ENCODE measurements at regions not wholly inside any gene's neighbourhood (a gene's known extent, or its start where the extent isn't known, plus 50 kb on each side); places are given as distances from the start of the nearest gene placed in this dataset.

DNA sequence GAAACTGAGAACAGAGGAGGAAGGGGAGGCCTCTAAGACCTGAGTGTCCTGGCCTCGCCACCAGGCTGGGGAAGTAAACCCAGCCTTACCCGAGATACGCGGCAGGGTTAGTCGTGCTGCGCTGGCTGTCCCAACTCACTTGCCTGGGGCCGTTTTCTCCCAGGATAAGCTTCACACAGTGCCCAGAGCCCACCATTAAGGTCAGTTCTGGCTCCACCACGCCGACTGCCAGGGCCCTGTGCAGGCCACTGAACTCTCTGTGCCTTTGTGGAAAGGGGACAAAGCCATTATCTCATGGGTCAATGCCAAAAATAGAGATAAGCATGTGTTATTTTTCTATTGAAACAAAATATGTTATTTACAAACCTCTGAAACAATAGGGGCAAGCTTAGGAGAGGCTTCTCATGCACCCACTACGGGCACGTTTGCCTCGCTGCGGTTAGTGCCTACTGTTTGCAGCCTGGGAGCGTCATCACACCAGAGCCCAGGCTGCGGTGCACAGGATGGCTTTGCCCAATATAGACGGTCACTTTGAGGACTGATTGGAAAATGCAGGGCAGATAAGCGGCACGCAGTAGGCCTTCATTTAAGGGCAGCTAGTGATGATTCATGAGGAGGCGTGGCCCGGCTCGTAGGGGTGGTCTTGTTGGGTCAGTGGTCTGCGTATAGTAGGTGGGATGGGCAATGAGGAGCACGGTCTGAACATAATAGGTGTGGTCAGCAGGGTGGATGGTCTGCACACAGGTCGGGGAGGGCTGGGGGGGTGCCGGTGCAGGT, 242.1 kb downstream of the GLI2 start:
- no peak overlapping the region for H3K27ac ChIP-seq
- no peak overlapping the region for H3K4me2 ChIP-seq (ENCODE audit: low read length)
- no peak overlapping the region for H3K9ac ChIP-seq
- no peaks in the 10 kb centered on the region for H3K4me1 ChIP-seq
- no peaks in the 10 kb centered on the region for H3K27me3 ChIP-seq (ENCODE audit: control insufficient read depth, insufficient read depth, low read length)
- H3K36me3 ChIP-seq (ENCODE audit: control insufficient read depth, insufficient read depth, low read length): no peaks in the 10 kb centered on the region
- H3K4me3 ChIP-seq (ENCODE audit: low read depth, low read length): no peak overlapping the region
- TF ChIP-seq, protein P1, sequence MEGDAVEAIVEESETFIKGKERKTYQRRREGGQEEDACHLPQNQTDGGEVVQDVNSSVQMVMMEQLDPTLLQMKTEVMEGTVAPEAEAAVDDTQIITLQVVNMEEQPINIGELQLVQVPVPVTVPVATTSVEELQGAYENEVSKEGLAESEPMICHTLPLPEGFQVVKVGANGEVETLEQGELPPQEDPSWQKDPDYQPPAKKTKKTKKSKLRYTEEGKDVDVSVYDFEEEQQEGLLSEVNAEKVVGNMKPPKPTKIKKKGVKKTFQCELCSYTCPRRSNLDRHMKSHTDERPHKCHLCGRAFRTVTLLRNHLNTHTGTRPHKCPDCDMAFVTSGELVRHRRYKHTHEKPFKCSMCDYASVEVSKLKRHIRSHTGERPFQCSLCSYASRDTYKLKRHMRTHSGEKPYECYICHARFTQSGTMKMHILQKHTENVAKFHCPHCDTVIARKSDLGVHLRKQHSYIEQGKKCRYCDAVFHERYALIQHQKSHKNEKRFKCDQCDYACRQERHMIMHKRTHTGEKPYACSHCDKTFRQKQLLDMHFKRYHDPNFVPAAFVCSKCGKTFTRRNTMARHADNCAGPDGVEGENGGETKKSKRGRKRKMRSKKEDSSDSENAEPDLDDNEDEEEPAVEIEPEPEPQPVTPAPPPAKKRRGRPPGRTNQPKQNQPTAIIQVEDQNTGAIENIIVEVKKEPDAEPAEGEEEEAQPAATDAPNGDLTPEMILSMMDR (IDR thresholded peaks at IDR 0.05): no peak
- no peak overlapping the region for H2AFZ ChIP-seq
- no peaks in the 10 kb centered on the region for H3K79me2 ChIP-seq
- no peaks in the 10 kb centered on the region for H3K9me3 ChIP-seq (ENCODE audit: control insufficient read depth, low read length)

DNA sequence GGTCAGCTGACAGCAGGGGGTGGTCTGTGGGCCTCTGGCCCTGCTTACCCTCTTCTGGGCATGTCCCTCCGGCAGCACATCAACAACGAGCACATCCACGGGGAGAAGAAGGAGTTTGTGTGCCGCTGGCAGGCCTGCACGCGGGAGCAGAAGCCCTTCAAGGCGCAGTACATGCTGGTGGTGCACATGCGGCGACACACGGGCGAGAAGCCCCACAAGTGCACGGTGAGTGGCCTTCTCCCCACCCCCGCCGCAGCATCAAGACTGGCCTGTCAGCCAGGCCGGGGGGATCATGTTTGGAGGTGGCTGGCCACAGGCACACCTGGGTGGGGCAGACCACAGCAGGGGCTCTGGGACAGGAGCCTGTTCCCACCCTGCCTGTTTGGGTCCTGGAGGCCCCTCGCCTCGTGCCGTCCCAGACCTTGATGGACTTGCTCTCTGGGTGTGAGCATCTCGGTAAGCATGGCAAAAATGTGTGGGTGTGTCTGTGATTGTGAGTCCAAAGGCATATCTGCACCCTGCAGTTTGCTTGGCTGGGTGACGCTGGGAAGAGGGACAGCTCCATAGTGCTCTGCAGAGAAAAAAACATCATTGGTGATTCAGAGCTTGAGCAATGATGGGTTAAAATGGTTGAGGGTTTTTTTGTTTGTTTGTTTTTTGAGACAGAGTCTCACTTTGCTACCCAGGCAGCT, 242.8 kb downstream of the GLI2 start:
- Histone ChIP-seq H3K9ac (no peak overlapping the region), H3K36me3 (ENCODE audit: control insufficient read depth, insufficient read depth, low read length) (no peaks in the 10 kb centered on the region), H2AFZ (no peak overlapping the region), H3K4me3 (ENCODE audit: low read depth, low read length) (no peak overlapping the region), H3K4me1 (no peaks in the 10 kb centered on the region), H3K79me2 (no peaks in the 10 kb centered on the region), H3K9me3 (ENCODE audit: control insufficient read depth, low read length) (no peaks in the 10 kb centered on the region), H3K27ac (no peak overlapping the region), H3K4me2 (ENCODE audit: low read length) (no peak overlapping the region), H3K27me3 (ENCODE audit: control insufficient read depth, insufficient read depth, low read length) (no peaks in the 10 kb centered on the region)
- TF ChIP-seq, protein P1 (IDR thresholded peaks at IDR 0.05): no peak

DNA sequence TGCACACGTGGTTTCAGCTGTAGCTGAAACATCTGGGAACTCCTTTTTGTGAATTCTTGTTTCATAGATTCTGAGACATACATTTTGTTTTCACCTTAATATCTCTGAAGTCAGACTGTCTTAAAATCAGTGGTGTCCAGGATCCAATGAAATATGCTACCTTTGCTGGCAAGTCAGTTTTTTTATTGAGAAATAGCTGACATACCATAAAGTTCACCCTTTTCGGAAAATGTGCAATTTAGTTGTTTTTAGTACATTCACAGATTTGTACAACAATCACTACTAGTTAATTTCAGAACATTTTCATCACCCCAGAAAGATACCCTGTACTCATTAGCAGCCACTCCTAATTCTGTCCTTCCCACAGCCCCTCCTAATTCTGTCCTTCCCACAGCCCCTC, 243.7 kb downstream of the GLI2 start:
- Histone ChIP-seq H3K27me3 (ENCODE audit: control insufficient read depth, insufficient read depth, low read length) (no peaks in the 10 kb centered on the region), H3K4me3 (ENCODE audit: low read depth, low read length) (no peak overlapping the region), H3K9ac (no peak overlapping the region), H3K9me3 (ENCODE audit: control insufficient read depth, low read length) (no peaks in the 10 kb centered on the region), H3K36me3 (ENCODE audit: control insufficient read depth, insufficient read depth, low read length) (no peaks in the 10 kb centered on the region), H3K4me2 (ENCODE audit: low read length) (no peak overlapping the region), H3K4me1 (no peaks in the 10 kb centered on the region), H2AFZ (no peak overlapping the region), H3K27ac (no peak overlapping the region), H3K79me2 (no peaks in the 10 kb centered on the region)
- TF ChIP-seq, protein P1 (IDR thresholded peaks at IDR 0.05): no peak

DNA sequence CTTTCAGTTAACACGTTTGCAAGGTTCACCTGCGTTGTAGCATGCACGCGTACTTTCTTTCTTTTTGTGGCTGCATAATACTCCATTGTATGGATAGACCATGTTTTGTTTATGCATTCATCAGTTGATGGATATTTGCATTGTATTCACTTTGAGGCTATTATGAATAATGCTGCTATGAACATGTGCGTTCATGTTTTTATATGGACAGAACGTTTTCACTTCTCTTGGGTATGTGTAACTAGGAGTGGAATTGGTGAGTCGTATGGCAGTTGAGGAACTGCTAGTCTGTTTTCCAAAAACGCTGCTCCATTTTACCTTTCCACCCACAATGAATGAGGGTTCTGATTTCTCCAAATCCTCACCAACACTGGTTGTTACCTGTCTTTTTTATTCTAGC, 244.3 kb downstream of the GLI2 start:
- Histone ChIP-seq H3K36me3 (ENCODE audit: control insufficient read depth, insufficient read depth, low read length) (no peaks in the 10 kb centered on the region), H3K27ac (no peak overlapping the region), H3K4me3 (ENCODE audit: low read depth, low read length) (no peak overlapping the region), H3K27me3 (ENCODE audit: control insufficient read depth, insufficient read depth, low read length) (no peaks in the 10 kb centered on the region), H2AFZ (no peak overlapping the region), H3K9ac (no peak overlapping the region), H3K4me2 (ENCODE audit: low read length) (no peak overlapping the region), H3K79me2 (no peaks in the 10 kb centered on the region), H3K4me1 (no peaks in the 10 kb centered on the region), H3K9me3 (ENCODE audit: control insufficient read depth, low read length) (no peaks in the 10 kb centered on the region)
- TF ChIP-seq, protein P1 (IDR thresholded peaks at IDR 0.05): no peak

Data from parathyroid adenoma (tissue), 2 donors.